Activated naive CD4-positive, alpha-beta T cell treated with anti-CD3 and anti-CD28 coated beads, Interleukin-2, amount 10 ng/mL, durations not matched to agents 7 days and 5 days (primary cell): ENCODE measurements at regions not wholly inside any gene's neighbourhood (a gene's known extent, or its start where the extent isn't known, plus 50 kb on each side); places are given as distances from the start of the nearest gene placed in this dataset.
"Not testable (repeated sequence)": the region's sequence is repeated elsewhere in the genome, so short reads cannot be mapped to it uniquely, and the experiment has no call there.

Experiments used
- CTCF ChIA-PET: fragments of 350-600 bp; sonication (Branson Sonifier 250); formaldehyde crosslinking; loops from one replicate; lab custom pipeline; 2021; ENCODE audit warnings: antibody characterized with exemption; lab: Charles Lee
- DNase-seq: peaks from one replicate; pipeline ENCODE4 v3.0.0-alpha.2; 2020
- H3K27ac Mint-ChIP-seq: one replicate; pipeline ENCODE4 v1.8.0; 2021; ENCODE audit warnings: mild to moderate bottlenecking, moderate library complexity, mixed read lengths
- H3K27me3 Mint-ChIP-seq: one replicate; pipeline ENCODE4 v1.8.0; 2021; ENCODE audit warnings: mild to moderate bottlenecking, mixed read lengths
- H3K36me3 Mint-ChIP-seq: one replicate; pipeline ENCODE4 v1.8.0; 2021; ENCODE audit warnings: mixed read lengths
- H3K4me1 Mint-ChIP-seq: one replicate; pipeline ENCODE4 v1.8.0; 2021; ENCODE audit warnings: mixed read lengths
- H3K4me3 Mint-ChIP-seq: one replicate; pipeline ENCODE4 v1.8.0; 2021; ENCODE audit warnings: mild to moderate bottlenecking, moderate library complexity, mixed read lengths
- H3K9me3 Mint-ChIP-seq: one replicate; pipeline ENCODE4 v1.8.0; 2021; ENCODE audit warnings: mixed read lengths

- no peak for DNase-seq
- Mint-ChIP-seq H3K9me3 (no peaks in the 10 kb centered on the region), H3K27me3 (no peaks in the 10 kb centered on the region), H3K36me3 (no peaks in the 10 kb centered on the region), H3K4me1 (no peaks in the 10 kb centered on the region), H3K4me3 (no peak overlapping the region), H3K27ac (no peak overlapping the region)
- CTCF ChIA-PET: interaction anchor here (0.6 to 0.9 kb wide), 2 partner anchors 833 to 1525 kb away, joined by 3 to 4 read pairs; no protein-coding TSS in a partner anchor
Measured at GRCh38 chr2:62654876-62655359, 50.6 kb upstream of the EHBP1 start.

- Mint-ChIP-seq H3K4me1 (no peaks in the 10 kb centered on the region), H3K27ac (no peak overlapping the region), H3K36me3 (no peaks in the 10 kb centered on the region), H3K27me3 (no peaks in the 10 kb centered on the region), H3K9me3 (no peaks in the 10 kb centered on the region), H3K4me3 (no peak overlapping the region)
- CTCF ChIA-PET: interaction anchor here (0.6 to 0.9 kb wide), 2 partner anchors 833 to 1526 kb away, joined by 3 to 4 read pairs; no protein-coding TSS in a partner anchor
- no peak for DNase-seq
Measured at GRCh38 chr2:62654423-62654791, 51.1 kb upstream of the EHBP1 start.

- H3K27me3 Mint-ChIP-seq: no peaks in the 10 kb centered on the region
Measured at GRCh38 chr2:62653582-62654422, 51.7 kb upstream of the EHBP1 start.

GRCh38 chr2:62649087-62649486, 56.4 kb upstream of the EHBP1 start:
- DNase-seq, H3K9me3 Mint-ChIP-seq, H3K4me1 Mint-ChIP-seq, H3K27ac Mint-ChIP-seq, H3K4me3 Mint-ChIP-seq, H3K27me3 Mint-ChIP-seq, CTCF ChIA-PET, H3K36me3 Mint-ChIP-seq: not testable (repeated sequence)

More at GRCh38 chr2:62653582-62654422, 51.7 kb upstream of the EHBP1 start:
- no peak for DNase-seq
- no peak overlapping the region for H3K27ac Mint-ChIP-seq
- H3K4me3 Mint-ChIP-seq: no peak overlapping the region
- H3K36me3 Mint-ChIP-seq: no peaks in the 10 kb centered on the region
- H3K4me1 Mint-ChIP-seq: no peaks in the 10 kb centered on the region
- H3K9me3 Mint-ChIP-seq: no peaks in the 10 kb centered on the region
- CTCF ChIA-PET: no interaction called here

GRCh38 chr2:62643100-62643471, 62.4 kb upstream of the EHBP1 start:
- H3K27me3 Mint-ChIP-seq: peaks cover 7% of the 10 kb centered on the region
- CTCF ChIA-PET: no interaction called here
- H3K9me3 Mint-ChIP-seq: peaks cover under 1% of the 10 kb centered on the region
- no peak overlapping the region for H3K27ac Mint-ChIP-seq
- no peaks in the 10 kb centered on the region for H3K36me3 Mint-ChIP-seq
- H3K4me3 Mint-ChIP-seq: no peak overlapping the region
- DNase-seq: no peak
- no peaks in the 10 kb centered on the region for H3K4me1 Mint-ChIP-seq

GRCh38 chr2:62642429-62643099, 62.9 kb upstream of the EHBP1 start:
- CTCF ChIA-PET: no interaction called here
- no peaks in the 10 kb centered on the region for H3K4me1 Mint-ChIP-seq
- peaks cover 7% of the 10 kb centered on the region for H3K27me3 Mint-ChIP-seq
- peaks cover 1% of the 10 kb centered on the region for H3K9me3 Mint-ChIP-seq
- H3K27ac Mint-ChIP-seq: no peak overlapping the region
- no peak overlapping the region for H3K4me3 Mint-ChIP-seq
- no peak for DNase-seq
- no peaks in the 10 kb centered on the region for H3K36me3 Mint-ChIP-seq

GRCh38 chr2:62641936-62642335, 63.6 kb upstream of the EHBP1 start:
- no peak overlapping the region for H3K27ac Mint-ChIP-seq
- H3K36me3 Mint-ChIP-seq: no peaks in the 10 kb centered on the region
- CTCF ChIA-PET: no interaction called here

GRCh38 chr2:62641410-62641843, 64.1 kb upstream of the EHBP1 start:
- Mint-ChIP-seq H3K36me3 (no peaks in the 10 kb centered on the region), H3K27ac (no peak overlapping the region), H3K4me3 (no peak overlapping the region), H3K27me3 (peaks cover 7% of the 10 kb centered on the region), H3K9me3 (peaks cover 1% of the 10 kb centered on the region), H3K4me1 (no peaks in the 10 kb centered on the region)
- DNase-seq: no peak
- CTCF ChIA-PET: no interaction called here

More at GRCh38 chr2:62641936-62642335, 63.6 kb upstream of the EHBP1 start:
- no peak for DNase-seq
- H3K4me1 Mint-ChIP-seq: no peaks in the 10 kb centered on the region
- peaks cover 7% of the 10 kb centered on the region for H3K27me3 Mint-ChIP-seq
- peaks cover 1% of the 10 kb centered on the region for H3K9me3 Mint-ChIP-seq
- H3K4me3 Mint-ChIP-seq: no peak overlapping the region

- H3K4me3 Mint-ChIP-seq: no peak overlapping the region
- no peak overlapping the region for H3K27ac Mint-ChIP-seq
- CTCF ChIA-PET: no interaction called here
- no peaks in the 10 kb centered on the region for H3K27me3 Mint-ChIP-seq
- DNase-seq: no peak
- H3K9me3 Mint-ChIP-seq: peaks cover 4% of the 10 kb centered on the region
- H3K4me1 Mint-ChIP-seq: no peaks in the 10 kb centered on the region
- H3K36me3 Mint-ChIP-seq: no peaks in the 10 kb centered on the region
Measured at GRCh38 chr2:62631160-62632085, 74.1 kb upstream of the EHBP1 start.

- CTCF ChIA-PET, H3K4me1 Mint-ChIP-seq, H3K36me3 Mint-ChIP-seq, DNase-seq, H3K27ac Mint-ChIP-seq, H3K27me3 Mint-ChIP-seq, H3K9me3 Mint-ChIP-seq, H3K4me3 Mint-ChIP-seq: not testable (repeated sequence)
Measured at GRCh38 chr2:62630206-62630605, 75.3 kb upstream of the EHBP1 start.

- CTCF ChIA-PET: not testable (repeated sequence)
Measured at GRCh38 chr2:62629310-62629709, 76.2 kb upstream of the EHBP1 start.

GRCh38 chr2:62627667-62628066, 77.8 kb upstream of the EHBP1 start:
- no peak for DNase-seq
- H3K27me3 Mint-ChIP-seq: no peaks in the 10 kb centered on the region
- no peak overlapping the region for H3K4me3 Mint-ChIP-seq

More at GRCh38 chr2:62629310-62629709, 76.2 kb upstream of the EHBP1 start:
- not testable (repeated sequence) for DNase-seq, H3K36me3 Mint-ChIP-seq, H3K27ac Mint-ChIP-seq, H3K4me3 Mint-ChIP-seq, H3K9me3 Mint-ChIP-seq, H3K27me3 Mint-ChIP-seq, H3K4me1 Mint-ChIP-seq

GRCh38 chr2:62624855-62625254, 80.7 kb upstream of the EHBP1 start:
- CTCF ChIA-PET: no interaction called here
- no peak overlapping the region for H3K27ac Mint-ChIP-seq
- H3K9me3 Mint-ChIP-seq: no peaks in the 10 kb centered on the region
- no peak for DNase-seq
- H3K4me3 Mint-ChIP-seq: no peak overlapping the region
- H3K4me1 Mint-ChIP-seq: no peaks in the 10 kb centered on the region
- no peaks in the 10 kb centered on the region for H3K36me3 Mint-ChIP-seq
- no peaks in the 10 kb centered on the region for H3K27me3 Mint-ChIP-seq

More at GRCh38 chr2:62627667-62628066, 77.8 kb upstream of the EHBP1 start:
- Mint-ChIP-seq H3K36me3 (no peaks in the 10 kb centered on the region), H3K4me1 (no peaks in the 10 kb centered on the region), H3K27ac (no peak overlapping the region), H3K9me3 (peaks cover 4% of the 10 kb centered on the region)
- CTCF ChIA-PET: interaction anchor here (1.6 kb wide), 1 partner anchor 34 kb away, joined by 3 read pairs; no protein-coding TSS in a partner anchor

- H3K4me3 Mint-ChIP-seq, H3K36me3 Mint-ChIP-seq, H3K9me3 Mint-ChIP-seq, DNase-seq, CTCF ChIA-PET, H3K27ac Mint-ChIP-seq, H3K4me1 Mint-ChIP-seq, H3K27me3 Mint-ChIP-seq: not testable (repeated sequence)
Measured at GRCh38 chr2:62616486-62616885, 89.0 kb upstream of the EHBP1 start.
